ENCODE measurements at regions not wholly inside any gene's neighbourhood (a gene's known extent, or its start where the extent isn't known, plus 50 kb on each side); places are given as distances from the start of the nearest gene placed in this dataset.
"Not testable (repeated sequence)": the region's sequence is repeated elsewhere in the genome, so short reads cannot be mapped to it uniquely, and the experiment has no call there.

DNA sequence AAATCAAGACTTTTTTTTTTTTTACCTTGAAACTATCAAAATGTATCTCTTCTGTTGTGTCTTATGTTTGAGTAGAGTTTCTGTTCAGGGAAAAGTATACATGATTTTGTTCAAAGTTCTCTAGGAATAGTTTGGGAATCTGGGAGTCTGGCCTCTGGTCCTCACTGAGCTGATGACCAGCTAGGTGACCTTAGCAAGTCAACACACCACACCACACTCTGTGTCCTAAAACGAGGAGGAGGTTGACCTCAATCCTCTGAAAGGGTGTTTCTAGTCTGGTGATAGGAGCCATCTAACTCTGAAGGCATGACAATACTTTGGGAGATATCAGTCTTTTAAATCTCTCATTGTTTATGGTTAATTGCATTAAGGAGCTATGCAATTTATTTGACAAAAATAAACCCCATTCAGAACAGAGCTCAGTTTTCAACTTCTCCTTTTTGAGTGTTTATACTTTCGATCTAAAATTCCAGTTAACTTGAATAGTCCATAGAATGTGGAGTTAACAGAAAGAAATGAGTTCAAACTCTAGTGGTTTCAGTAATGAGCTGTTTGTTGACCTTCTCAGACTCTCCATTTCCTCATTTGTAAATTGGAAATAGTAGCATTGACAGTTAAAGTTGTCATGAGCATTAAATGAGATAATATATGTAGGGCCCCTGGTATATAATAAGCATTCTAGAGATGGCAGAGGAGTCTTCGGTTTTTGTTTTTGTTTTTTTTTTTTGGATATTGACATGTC lies 112.2 kb upstream of the LRRN1 start:
- DNase-seq: no peak

DNA sequence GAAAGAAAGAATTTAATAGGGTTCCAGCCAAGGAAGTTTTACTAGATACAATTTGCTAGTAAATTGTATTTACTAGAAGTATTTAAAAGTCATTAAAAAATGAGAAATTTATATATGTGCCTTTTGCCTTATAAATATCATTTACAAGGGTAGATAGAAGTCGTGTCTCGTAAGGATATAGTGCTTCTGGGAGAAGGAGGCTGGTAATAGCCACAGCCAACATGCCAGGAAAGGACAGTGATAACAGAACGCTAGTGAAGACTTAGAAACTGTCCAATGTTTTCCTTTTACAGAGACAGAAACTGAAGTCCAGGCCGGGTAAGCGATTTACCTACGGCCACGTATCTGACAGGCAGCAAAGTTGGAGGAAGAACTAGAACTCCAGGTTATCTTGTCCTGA lies 113.5 kb upstream of the LRRN1 start:
- DNase-seq: no peak

DNA sequence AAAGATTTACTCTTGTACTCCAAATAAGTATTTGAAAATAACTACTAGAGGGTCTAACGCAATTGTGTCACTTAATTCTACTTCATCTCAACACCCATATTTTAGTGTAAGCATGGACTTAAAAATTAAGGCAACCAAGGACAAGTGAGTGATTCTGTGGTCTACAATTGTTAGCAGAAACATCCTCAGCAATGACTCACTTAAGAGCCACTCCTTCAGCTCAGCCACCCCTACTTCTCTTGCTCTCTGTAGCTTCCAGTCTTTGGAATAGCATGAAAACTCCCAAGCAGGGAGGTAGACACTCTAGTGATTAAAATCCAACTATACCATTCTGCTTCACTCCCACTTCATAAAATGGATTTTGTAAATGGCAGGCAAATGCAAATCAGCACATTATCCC lies 116.0 kb upstream of the LRRN1 start:
- DNase-seq: no peak

DNA sequence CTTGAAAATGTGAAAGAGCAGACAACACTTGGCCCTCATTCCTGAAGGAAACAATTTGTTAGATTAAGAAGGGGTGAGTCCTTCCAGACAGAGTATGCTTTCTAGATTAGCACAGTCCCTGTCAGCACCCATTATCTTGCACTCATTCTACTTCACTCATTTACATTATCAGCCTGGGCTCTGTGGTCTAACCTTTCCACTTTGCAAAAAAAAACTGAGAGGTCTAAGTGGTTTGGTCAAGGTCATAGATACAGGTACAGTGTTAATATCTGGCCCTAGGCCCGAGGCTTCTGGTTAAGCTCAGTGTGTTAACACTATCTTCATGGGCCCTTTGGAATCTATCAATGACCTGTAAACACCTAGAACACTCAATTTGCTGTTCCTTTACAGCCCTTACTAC lies 123.4 kb upstream of the LRRN1 start:
- no peak for DNase-seq

DNA sequence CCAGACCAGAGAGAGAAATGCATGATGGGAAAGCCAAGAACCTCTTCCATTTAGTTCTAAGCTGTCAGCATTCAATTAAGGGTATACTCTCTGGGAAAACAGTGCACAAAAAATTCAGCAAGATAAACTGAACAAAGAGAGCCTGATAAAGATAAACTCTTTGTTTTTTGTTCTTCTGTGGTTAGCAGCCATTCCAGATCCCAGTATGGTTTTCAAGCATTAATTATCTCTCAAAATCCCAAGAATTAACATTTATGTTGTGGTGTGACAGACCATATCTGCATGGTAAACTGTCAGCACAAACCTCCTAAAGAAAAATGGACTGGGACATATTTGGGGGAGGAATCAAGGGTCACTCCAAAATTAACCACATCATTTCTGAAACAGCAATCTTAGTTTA lies 124.0 kb upstream of the LRRN1 start:
- DNase-seq: no peak

DNA sequence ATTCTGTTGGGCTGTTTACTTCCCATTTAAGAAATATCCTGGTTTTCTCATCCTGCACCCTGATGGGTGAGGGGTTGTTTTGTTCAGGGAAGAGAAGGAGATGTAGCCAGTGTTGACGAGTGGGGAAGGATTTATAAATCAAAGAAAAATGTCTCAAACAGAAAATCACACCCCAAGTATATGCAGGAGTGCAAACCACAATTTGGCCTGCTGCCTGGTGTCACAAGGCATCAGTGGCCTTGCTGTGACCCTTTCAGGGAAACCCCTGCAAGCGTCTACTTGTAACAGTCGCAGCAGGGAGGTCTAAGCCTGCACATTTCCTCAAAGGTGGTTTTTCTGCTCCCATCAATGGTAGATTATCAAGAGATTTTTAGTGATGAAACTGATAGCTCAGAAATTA lies 132.6 kb upstream of the LRRN1 start:
- no peak for DNase-seq

DNA sequence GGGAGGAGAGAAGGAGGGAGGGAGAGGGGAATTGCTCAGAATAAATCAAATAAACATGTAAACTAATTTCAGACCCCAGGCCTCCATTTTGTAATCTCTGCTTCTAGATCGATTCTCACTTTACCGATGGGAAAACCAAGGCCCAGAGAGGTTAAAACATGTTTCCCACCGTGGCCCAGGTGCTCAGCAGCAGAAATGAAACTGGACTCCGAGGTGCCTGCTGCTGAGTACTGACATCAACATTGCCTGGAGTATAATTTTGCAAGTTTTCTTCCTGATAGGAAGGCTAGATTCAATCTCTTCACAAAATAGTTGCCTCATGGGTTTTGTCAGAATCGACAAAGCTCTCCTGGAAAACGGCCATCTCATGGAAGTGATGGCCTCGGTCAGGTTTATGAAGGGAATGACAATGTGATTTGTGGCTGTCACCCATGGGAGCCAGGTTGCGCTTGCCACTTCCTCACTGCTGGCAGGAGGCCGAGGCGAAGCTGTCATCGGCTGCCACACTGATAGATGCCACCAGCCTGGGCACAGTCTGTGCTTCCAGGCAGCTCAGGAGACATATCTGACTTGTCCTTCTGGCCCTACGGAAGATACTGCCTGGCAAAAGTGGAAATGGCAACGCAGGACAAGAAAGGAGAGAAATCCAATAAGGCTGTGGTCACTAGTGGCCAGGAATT lies 133.1 kb upstream of the LRRN1 start:
- peak; percentile 14 for DNase-seq

DNA sequence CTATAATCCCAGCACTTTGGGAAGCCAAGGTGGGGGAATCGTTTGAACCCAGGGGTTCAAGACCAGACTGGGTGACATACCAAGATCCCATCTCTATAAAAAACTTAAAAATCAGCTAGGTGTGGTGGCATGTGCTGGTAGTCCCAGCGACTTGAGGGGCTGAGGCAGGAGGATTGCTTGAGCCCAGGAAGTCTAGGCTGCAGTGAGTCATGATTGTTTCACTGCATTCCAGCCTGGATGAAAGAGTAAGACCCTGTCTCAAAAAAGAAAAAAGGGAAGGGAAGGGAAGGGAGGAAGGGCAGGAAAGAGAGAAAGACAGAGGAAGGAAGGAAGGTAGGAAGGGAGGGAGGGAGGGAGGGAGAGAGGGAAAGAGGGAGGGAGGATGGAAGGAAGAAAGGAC lies 133.7 kb upstream of the LRRN1 start:
- no peak for DNase-seq

DNA sequence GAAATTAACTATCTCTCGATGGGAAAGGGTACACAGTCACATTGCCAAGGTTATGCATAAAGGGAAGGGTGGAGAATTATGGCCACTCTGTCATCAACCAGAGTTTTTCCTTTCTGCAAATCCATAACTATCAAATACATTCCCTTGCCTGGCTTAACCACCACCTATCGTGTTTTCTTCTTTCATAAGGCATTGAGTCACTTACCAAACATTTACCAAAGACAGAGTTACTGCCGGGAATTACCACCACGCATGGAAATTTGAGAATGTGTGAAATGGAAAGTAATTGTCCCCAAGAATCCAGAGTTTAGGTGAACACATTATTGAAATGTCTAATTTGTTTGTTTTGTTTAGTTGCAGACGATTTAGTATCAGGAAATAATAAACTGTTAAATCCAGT lies 134.3 kb upstream of the LRRN1 start:
- DNase-seq: no peak

DNA sequence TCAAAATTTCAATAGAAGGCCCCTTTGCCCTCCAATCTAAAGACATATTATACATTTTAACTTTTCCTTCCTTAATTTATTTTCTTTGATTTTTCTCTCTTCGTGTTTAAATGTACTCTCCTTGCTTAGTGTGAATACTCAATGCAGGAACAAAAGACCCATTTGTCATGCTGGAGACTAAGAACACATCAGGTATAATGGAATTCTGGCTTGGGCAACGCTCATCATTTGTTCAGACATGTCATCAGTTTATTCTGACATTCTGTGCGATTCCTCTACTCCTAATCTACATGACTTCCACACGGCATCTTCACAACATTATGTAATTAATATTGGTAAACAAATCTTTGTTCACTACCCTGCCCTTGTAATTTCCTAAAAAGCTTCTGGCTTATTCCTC lies 136.6 kb upstream of the LRRN1 start:
- DNase-seq: no peak

DNA sequence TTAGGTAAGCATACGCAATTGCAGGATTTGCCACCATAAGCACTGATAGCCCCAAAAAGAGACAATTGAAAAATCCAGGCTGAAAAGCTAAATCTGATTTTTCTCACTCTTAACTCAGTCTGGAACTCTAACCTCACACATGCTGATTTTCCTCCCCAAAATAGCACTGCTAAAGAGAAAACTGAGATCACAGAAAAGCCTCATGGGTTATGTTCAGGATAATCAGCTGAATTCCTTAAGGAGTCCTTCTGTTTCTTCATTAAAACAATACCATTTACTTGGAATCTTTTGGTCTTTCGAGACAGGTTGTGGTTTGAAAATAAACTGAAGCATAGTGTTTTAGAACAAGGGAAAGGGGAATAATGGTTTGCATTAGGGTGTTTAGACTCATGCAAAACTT lies 144.3 kb upstream of the LRRN1 start:
- DNase-seq: no peak

DNA sequence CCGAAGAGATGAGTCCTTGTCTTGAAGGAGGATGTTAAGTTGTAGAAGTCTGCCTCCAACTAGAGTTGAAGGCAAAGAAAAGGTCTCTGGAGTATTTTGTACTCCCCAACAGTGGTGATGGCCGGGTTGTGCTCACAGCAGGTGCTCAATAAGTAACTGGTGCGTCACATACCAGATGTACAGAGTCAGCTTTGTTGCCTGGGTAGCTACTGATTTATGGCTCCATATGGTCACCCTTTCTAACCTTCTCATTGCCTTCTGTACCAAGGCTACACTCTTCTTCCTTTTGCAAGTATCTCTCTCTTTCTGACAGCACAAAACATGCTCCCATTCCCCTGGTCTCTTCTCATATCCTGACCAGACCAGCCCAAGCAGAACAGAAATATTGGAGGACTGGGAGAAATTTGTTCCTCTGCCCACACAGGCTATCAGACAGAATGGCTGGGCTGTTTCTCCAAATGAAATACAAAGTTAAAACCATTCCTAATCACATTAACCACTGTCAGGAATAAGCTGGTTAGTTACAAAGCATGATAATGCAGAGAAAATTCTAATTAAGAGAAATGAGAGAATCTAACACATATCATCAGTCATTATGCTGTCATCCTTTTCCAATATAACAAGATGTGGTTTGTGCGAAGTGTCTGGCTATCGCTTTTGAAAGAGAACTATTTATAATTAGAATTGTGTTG lies 150.1 kb upstream of the LRRN1 start:
- DNase-seq: no peak

DNA sequence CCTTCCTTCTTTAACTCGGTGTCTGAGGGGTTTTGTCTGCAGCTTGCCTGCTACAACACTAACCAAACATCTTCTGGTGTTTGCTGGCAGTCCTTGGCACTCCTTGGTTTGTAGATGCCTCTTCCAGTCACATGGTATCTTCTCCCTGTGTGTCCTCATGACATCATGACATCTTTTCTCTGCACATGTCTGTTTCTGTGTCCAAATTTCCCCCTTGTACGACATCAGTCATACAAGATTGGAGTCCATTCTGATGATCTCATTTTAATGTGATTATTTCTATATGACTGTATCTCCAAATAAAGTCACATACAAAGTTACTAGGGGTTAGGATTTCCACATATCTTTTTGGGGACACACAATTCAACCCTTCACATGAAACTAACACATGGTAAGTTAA lies 152.3 kb upstream of the LRRN1 start:
- no peak for DNase-seq

DNA sequence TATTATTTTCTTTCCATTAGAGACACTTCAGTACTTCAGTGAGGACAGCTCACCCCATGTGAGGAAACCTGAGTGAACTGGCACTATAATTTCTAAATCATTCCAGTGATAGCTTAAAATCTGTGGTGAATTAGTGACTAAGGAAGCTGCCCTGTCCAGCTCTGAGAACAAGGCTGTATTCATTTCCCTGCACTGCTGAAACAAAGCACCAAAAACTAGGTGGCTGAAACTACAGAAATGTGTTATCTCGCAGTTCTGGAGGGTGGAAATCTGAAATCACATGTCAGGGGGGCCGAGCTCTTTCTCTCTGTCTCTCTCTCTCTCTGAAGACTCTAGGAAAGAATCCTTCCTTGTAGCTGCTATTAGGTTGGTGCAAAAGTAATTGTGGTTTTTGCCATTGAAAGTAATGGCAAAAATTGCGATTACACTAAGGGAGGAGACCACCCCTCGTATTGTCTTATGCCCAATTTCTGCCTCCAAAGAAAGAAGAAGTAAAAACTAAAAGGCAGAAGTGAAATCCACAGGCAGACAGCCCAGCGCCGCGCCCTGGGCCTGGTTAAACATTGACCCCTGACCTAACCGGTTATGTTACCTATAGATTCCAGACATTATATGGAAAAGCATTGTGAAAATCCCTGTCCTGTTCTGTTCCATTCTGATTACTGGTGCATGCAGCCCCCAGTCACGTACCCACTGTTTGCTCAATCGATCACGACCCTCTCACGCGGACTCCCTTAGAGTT lies 153.0 kb upstream of the LRRN1 start:
- not testable (repeated sequence) for DNase-seq

DNA sequence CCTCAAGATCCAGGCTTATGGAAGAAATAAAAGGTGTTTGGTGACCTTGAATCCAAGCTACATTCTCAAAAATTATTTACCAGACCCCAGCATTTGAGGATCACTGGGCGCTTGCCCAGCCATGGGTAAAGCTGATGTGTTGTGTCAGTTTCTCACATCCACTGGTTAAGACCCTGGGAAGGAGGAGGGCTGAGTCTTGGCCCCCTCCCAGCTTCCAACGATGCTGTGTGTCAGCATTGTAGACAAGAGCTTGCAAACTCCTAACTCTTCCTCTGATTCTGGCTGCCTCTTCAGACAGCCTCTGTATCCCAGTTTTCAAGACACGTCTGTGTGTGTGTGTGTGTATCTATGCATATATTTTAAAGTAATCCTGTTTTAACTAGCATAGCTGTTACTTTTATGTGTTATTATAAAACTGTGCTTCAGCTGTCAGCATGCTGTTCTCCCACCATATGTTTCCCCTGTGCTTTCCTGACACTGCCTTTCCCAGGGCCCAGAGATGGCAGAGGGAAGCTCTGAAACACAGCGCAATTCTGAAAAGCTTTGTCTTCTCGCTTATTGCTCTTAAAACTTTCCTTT lies 157.3 kb upstream of the LRRN1 start:
- DNase-seq: no peak

DNA sequence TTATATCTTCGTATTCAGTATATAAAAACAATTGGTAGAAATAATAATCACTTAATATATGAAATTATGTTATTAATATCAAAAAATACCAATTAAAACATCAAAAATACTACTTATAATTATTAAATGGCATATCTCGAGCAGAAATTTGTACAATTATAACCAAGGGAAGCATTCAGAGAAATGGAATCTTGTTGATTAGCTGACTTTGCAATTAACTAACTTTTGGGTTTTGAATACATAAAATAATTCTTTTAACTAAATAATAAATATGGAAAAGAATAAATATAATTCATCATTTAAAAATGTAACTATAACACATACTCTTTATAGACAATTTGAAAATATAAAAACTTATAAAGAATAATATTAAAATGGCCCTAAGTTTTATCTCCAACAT lies 160.2 kb upstream of the LRRN1 start:
- DNase-seq: no peak

DNA sequence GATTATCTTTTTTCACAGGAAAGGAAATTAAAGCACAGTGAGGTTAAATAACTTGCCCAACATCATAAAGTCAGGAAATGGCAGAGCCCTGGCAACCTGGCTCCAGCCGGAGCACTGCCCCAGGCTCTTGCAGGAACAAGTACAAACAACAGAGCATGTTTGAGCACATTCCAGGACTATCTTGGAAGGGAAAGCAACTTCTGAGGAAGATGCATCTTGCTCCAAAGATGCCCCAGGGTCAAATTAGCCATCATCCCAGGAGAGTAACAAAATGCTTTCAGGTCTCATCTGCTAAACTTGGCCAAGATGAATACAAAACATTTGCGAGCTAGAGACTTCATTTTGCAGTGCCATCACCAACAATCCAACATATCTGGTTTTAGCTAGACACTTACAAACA lies 162.4 kb upstream of the LRRN1 start:
- DNase-seq: no peak

DNA sequence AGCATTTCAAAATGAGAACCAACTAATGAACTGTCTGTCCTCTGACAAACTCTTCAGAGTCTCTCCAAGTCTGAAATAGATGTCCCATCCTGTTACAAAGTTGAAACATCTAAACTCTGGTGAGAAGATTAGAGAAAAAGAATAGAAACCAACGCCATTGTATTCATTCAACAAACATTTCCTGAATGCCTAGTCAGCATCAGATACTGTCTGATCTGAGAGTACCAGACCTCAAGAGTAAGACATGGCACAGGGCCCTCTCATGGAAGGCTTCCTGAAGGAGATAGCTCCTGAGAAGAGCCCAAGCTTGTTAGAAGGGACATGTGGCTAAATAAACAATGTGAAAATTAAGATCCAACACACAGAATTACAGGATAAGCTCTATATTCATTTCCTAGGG lies 164.1 kb upstream of the LRRN1 start:
- DNase-seq: no peak

DNA sequence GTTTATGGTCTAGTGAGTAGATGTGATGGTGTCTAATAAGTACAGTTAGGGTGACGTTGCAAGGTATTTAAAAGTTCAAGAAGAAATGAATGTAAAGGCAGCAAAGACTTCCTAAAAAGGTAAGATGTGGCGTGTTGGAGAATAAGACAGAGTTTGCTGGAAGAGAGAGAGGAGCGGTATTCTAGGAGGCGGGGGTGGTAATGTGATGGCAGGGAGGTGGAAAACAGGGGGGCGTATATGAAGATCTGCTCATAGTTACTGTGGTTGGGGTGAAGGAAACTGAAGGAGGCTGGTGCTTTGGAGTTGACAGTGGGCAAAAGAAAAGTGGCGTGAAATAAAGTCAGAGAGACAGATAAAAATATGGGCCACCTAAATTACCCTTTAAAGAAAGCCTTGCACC lies 164.9 kb upstream of the LRRN1 start:
- DNase-seq: no peak

DNA sequence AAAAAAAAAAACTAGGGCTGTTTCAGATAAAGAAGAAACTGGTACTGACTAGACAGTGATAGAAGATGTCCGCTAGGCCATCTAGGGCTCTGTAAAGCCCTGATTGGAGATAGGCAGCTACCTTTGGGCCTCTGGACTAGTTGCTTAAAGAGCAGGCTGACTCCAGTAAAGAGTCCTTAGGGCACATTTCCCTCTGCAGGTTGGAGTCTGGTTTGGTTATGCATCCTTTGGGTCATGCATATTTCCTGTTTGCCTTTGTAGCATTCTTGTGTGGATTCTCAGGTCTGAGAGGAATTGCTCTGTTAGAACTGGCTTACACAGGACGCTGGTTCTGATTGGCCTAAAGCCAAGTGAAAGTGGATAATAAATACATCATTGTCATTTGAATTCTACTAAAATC lies 165.5 kb upstream of the LRRN1 start:
- DNase-seq: no peak

DNA sequence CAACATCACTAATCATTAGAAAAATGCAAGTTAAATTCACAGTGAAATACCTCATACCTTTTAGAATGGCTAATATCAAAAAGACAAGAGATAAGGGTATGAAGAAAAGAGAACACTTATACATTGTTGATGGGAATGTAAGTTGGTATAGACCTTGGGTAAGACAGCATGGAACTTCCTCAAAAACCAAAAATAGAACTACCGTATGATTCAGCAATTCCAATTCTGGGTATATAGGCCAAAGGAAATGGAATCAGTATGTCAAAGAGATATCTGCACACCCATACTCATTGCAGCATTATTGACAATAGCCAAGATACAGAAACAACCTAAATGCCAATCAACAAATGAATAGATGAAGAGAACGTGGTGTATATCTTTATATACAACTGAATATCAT lies 166.8 kb upstream of the LRRN1 start:
- no peak for DNase-seq

DNA sequence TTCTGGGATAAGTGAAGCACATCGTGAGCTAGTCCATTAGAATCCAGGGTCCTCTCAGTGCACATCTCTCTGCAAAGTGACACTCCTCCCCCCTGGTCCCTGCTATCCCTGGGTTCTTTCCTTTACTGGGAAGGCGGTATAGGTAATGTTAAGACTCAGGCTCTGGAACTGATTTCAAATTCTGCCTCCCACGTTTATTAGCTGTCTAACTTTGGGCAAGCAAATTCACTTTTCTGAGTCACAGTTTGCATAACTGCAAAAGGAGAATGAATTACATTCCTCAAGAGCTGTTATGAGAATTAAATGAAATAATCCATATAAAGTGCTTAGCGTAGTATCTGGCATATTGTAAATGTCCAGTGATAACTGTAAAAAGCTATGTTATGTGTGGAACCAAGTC lies 168.1 kb upstream of the LRRN1 start:
- no peak for DNase-seq

DNA sequence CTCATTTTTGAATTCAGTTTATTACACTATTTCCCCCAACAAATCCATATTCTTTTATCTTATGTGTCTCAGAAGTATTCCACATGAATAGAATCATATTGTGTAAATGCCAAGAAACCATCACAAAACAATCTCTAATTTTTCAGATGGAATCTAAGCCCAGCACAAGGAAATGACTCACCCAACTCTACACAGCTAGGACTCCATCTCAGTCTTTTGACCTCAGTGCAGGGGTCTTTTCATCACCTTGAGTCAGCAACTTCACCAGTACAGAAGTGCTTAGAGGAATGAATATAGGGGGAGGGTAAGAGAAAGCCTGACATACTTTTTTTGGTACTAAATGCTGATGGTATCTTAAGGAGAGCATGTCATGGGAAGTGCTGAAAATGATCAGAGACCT lies 169.3 kb upstream of the LRRN1 start:
- no peak for DNase-seq
